A673 (cell line): ENCODE measurements at regions not wholly inside any gene's neighbourhood (a gene's known extent, or its start where the extent isn't known, plus 50 kb on each side); places are given as distances from the start of the nearest gene placed in this dataset.

Source experiments
- BruUV-seq: library from RNA; stranded (reverse); fragments of 400-500 nt; replicated peaks from 2 replicates; lab custom pipeline; 2021; lab: Mats Ljungman, UMichigan
- CTCF ChIA-PET: fragments of 300-600 bp; sonication (Branson Sonifier 250); formaldehyde crosslinking; loops from one replicate; lab custom pipeline; 2022; ENCODE audit warnings: antibody characterized with exemption; lab: Charles Lee
- POLR2A ChIA-PET: fragments of 300-600 bp; sonication (Branson Sonifier 250); formaldehyde crosslinking; loops from one replicate; lab custom pipeline; 2022; ENCODE audit warnings: antibody characterized with exemption; ENCODE audit not compliant: low non-redundant PET; lab: Charles Lee
- DNase-seq: peaks from one replicate; pipeline ENCODE4 v3.0.0-alpha.2; 2015; ENCODE audit warnings: low spot score
- H3K27ac ChIP-seq: fragments of 200-600 bp; sonication (generic); 2 replicates; pipeline ENCODE4 v1.5.1; 2016; ENCODE audit warnings: mixed run types, low read depth, mild to moderate bottlenecking, mixed read lengths, antibody characterized with exemption, low read length; ENCODE audit not compliant: poor library complexity, severe bottlenecking
- H3K27me3 ChIP-seq: fragments of 200-600 bp; sonication (generic); replicated peaks from 2 replicates; pipeline ENCODE4 v1.6.1; 2017; ENCODE audit warnings: mixed run types, low read depth, mild to moderate bottlenecking, mixed read lengths, antibody characterized with exemption, low read length; ENCODE audit not compliant: insufficient read depth, poor library complexity
- H3K36me3 ChIP-seq: fragments of 200-600 bp; sonication (generic); 2 replicates; pipeline ENCODE4 v1.6.1; 2016; ENCODE audit warnings: mixed run types, mild to moderate bottlenecking, mixed read lengths, antibody characterized with exemption, low read length; ENCODE audit not compliant: insufficient read depth, poor library complexity, severe bottlenecking
- H3K4me1 ChIP-seq: fragments of 200-600 bp; sonication (generic); 2 replicates; pipeline ENCODE4 v1.6.1; 2017; ENCODE audit warnings: mixed run types, mild to moderate bottlenecking, mixed read lengths, antibody characterized with exemption, low read length; ENCODE audit not compliant: insufficient read depth, poor library complexity, severe bottlenecking
- H3K4me3 ChIP-seq: fragments of 200-600 bp; sonication (generic); 2 replicates; pipeline ENCODE4 v1.5.1; 2016; ENCODE audit warnings: low read depth, mixed run types, mild to moderate bottlenecking, mixed read lengths, low read length; ENCODE audit not compliant: poor library complexity, severe bottlenecking
- H3K9me3 ChIP-seq: fragments of 200-600 bp; sonication (generic); 2 replicates; pipeline ENCODE4 v1.6.1; 2016; ENCODE audit warnings: mixed run types, low read depth, mild to moderate bottlenecking, mixed read lengths, antibody characterized with exemption, low read length; ENCODE audit not compliant: poor library complexity, severe bottlenecking
- EZH2 ChIP-seq: fragments of 200-600 bp; sonication (generic); IDR thresholded peaks from 2 replicates; pipeline ENCODE4 v1.6.1; 2017; ENCODE audit warnings: borderline replicate concordance, low read depth, mild to moderate bottlenecking, mixed read lengths, antibody characterized with exemption, low read length; ENCODE audit not compliant: poor library complexity, severe bottlenecking
- intact Hi-C: fragments of 100-400 bp; cut with micrococcal nuclease; formaldehyde crosslinking; loops from one replicate; pipeline ENCODE4 v1.10.0; 2022; ENCODE audit not compliant: unreplicated experiment
- TF ChIP-seq, protein P1 (sequence below): fragments of 300-800, 200-600 bp; sonication (generic); conservative IDR thresholded peaks from 2 replicates; pipeline ENCODE4 v1.5.1; 2017; ENCODE audit warnings: low read depth, mild to moderate bottlenecking, antibody characterized with exemption, low read length, moderate library complexity, mixed read lengths

DNA sequence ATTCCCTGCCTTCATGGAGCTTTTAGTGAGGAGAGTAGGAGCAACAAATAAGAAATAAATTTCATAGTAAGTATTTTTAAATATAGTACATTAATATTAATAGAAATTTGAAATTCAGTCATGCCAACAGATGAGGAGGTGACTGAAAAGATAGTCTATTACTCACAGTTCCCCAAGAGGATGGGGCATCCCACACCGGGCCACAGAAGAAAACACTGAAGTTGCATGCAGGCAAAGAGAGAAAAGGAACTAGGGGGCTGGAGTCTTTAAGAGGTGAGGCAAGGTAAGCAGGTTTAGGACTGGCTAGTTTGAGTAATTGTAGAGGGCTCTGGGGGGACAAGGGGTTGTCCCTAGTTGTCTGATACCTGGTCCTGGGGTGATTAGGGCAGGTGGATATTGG is 120.1 kb upstream of the UMPS start:
- no TSS peak for BruUV-seq
- Histone ChIP-seq H3K4me1 (peaks cover 12% of the 10 kb centered on the region), H3K36me3 (no peaks in the 10 kb centered on the region), H3K27ac (no peak overlapping the region), H3K4me3 (no peak overlapping the region), H3K9me3 (no peaks in the 10 kb centered on the region), H3K27me3 (no peaks in the 10 kb centered on the region)
- DNase-seq: no peak
- TF ChIP-seq EZH2: no peak
- TF ChIP-seq, protein P1, sequence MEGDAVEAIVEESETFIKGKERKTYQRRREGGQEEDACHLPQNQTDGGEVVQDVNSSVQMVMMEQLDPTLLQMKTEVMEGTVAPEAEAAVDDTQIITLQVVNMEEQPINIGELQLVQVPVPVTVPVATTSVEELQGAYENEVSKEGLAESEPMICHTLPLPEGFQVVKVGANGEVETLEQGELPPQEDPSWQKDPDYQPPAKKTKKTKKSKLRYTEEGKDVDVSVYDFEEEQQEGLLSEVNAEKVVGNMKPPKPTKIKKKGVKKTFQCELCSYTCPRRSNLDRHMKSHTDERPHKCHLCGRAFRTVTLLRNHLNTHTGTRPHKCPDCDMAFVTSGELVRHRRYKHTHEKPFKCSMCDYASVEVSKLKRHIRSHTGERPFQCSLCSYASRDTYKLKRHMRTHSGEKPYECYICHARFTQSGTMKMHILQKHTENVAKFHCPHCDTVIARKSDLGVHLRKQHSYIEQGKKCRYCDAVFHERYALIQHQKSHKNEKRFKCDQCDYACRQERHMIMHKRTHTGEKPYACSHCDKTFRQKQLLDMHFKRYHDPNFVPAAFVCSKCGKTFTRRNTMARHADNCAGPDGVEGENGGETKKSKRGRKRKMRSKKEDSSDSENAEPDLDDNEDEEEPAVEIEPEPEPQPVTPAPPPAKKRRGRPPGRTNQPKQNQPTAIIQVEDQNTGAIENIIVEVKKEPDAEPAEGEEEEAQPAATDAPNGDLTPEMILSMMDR: no peak
- ChIA-PET POLR2A (no interaction called here), CTCF (no interaction called here)
- intact Hi-C loops: no loop called here

DNA sequence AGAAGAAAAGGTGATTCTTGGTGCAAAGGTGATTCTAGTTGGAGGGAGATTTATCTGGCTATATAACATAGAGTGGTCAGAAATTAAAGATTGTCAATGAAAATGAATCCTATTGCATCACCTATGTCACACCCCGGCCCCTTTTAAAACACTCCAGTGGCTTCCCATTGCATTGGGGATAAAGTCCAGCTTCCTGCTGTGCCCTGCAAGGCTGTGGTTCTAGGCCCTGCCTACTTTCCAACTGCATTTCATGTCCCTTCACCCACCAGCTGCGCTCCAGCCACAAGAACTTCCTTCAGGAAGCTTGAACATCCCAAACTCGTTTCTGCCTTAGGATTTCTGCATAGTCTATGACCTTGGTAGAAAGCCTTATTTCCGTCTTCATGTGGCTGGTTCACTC is 118.7 kb upstream of the UMPS start:
- TF ChIP-seq, protein P1: no peak
- no peak for TF ChIP-seq EZH2
- no TSS peak for BruUV-seq
- H3K27ac ChIP-seq: no peak overlapping the region
- H3K36me3 ChIP-seq: no peaks in the 10 kb centered on the region
- CTCF ChIA-PET: no interaction called here
- DNase-seq: no peak
- H3K4me3 ChIP-seq: no peak overlapping the region
- intact Hi-C loops: no loop called here
- no peaks in the 10 kb centered on the region for H3K27me3 ChIP-seq
- POLR2A ChIA-PET: no interaction called here
- no peaks in the 10 kb centered on the region for H3K9me3 ChIP-seq
- H3K4me1 ChIP-seq: peaks cover 4% of the 10 kb centered on the region

DNA sequence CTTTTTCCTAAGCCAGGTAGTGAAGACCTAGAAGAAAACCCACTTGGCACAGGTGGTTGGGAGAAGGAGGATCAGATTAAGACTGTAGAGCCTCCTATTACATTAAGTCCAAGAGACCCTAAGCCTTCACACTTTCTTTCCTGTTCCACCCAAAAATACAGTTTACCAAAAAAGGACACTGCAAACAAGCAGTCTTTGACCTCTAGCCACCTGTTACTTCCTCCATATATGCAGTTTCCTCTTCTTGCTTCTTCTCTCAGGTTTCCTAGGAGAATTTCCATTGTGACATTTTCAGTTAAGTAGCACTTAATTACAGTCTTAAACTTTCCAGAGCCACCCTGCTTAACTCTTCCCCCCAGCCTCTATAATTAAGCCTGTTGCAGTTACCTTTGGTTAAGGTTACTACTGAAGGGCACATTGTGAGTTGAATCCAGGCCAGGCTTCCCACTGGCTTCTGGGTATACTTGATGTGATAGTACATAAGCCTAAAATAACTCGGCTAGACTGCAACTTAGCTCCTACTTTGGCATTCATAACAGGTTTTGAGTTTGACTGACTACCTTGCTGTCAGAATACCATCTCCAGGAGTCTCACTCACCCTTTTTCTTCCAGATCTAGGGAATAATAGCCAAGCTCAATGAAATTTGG is 114.2 kb upstream of the UMPS start:
- BruUV-seq: no TSS peak

More for the DNA sequence above, 114.2 kb upstream of the UMPS start:
- H3K36me3 ChIP-seq: no peaks in the 10 kb centered on the region
- H3K9me3 ChIP-seq: no peaks in the 10 kb centered on the region
- H3K4me3 ChIP-seq: no peak overlapping the region
- ChIA-PET CTCF (interaction anchor here (0.6 kb wide), 1 partner anchor 328 kb away, joined by 3 read pairs; no protein-coding TSS in a partner anchor), POLR2A (no interaction called here)
- DNase-seq: no peak
- peaks cover 4% of the 10 kb centered on the region for H3K4me1 ChIP-seq
- TF ChIP-seq EZH2: no peak
- TF ChIP-seq, protein P1: no peak
- no peak overlapping the region for H3K27ac ChIP-seq
- no peaks in the 10 kb centered on the region for H3K27me3 ChIP-seq
- intact Hi-C loops: no loop called here
